Renal cortical epithelial cell (primary cell): ENCODE measurements at regions not wholly inside any gene's neighbourhood (a gene's known extent, or its start where the extent isn't known, plus 50 kb on each side); places are given as distances from the start of the nearest gene placed in this dataset.
"Not testable (repeated sequence)": the region's sequence is repeated elsewhere in the genome, so short reads cannot be mapped to it uniquely, and the experiment has no call there.

Source experiments
- DNase-seq: peaks from one replicate; pipeline ENCODE4 v3.0.0-alpha.2; 2011; ENCODE audit warnings: low read depth

DNA sequence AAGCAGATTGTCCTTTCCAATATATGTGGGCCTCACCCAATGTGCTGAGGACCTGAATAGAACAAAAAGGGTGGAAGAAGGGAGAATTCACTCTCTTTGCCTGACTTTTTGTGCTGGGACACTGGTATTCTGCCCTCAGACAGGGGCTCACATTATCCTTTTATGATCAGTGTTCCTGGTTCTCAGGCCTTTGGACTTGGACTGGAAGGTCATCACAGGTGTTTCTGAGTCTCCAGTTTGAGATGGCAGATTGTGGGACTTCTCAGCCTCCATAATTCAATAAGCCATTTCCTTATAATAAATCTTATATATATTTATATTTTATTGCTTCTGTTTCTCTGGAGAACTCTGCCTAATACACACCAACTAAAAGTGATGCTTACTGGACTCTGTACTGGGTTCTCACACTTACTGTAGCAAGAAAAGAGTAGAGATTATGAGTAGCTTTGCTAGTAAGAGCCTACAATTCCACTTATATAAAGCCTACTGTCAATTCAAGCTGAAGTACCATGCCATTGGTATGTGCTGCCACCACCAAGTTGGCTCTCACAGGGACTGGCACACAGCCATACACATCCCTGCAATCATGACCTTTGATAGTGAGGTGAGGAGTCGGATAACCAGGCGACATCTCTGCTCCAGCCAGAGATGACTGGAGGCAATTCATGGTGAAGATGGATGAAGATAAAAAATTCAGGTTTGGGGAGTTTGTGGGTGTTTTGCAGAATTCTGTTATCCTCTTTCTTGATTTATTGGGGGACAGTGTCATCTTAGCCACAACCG, 130.7 kb upstream of the NR3C1 start:
- no peak for DNase-seq

DNA sequence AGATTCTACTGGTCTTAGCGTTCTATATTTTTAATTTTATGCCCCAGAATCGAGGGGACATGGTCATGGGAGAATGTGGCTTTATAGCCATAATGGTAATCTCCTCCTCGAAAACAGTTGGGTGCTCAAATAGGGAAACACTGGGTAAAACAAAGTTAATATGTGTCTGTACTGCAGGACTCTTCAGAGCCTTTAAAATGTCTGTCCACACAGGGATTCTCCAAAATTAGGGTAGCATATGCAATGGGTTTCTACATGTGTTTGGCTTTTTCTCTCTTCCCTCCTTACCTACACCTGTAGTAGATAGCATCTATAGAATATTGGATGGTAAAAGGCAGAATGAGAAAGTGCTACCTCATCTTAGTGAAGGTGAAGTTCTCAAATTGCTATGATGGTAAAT, 130.0 kb upstream of the NR3C1 start:
- DNase-seq = no peak

DNA sequence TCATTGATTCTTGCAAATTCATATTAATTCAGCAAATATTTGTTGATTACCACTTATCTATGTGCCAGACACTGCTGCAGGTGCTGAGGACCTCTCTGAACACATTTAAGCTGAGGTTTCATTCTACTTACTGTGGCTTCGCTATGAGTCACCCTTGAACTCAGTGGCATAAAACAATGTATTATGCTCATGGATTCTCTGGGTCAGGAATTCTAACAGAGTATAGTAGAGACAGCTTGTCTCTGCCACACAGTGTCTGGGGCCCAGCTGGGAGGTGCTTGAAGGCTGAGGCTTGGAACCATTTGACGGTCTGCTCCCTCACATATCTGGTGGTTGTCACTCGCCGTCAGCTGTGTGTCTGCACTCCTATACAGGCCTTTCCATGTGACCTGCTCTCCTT, 124.3 kb upstream of the NR3C1 start:
- peak; percentile 78 for DNase-seq

DNA sequence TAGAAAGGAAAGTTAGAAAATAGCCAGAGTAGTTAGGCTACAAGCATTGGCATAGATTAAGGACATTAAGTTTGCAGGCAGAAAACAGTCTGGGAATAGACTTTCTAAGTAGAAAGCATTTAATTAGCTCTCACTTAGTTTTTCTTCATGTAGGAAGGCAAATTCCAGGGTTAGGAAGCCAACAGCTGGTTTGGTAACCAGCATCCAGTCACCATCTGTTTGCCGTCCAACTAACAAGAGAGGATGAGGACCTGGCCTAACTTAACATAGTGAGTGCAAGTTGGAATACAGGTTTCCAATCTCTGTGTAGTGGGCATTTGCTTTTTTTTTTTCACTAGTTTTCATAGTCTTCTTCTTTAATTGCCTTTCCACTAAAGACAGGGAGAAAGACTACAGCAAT, 121.7 kb upstream of the NR3C1 start:
- DNase-seq = no peak

DNA sequence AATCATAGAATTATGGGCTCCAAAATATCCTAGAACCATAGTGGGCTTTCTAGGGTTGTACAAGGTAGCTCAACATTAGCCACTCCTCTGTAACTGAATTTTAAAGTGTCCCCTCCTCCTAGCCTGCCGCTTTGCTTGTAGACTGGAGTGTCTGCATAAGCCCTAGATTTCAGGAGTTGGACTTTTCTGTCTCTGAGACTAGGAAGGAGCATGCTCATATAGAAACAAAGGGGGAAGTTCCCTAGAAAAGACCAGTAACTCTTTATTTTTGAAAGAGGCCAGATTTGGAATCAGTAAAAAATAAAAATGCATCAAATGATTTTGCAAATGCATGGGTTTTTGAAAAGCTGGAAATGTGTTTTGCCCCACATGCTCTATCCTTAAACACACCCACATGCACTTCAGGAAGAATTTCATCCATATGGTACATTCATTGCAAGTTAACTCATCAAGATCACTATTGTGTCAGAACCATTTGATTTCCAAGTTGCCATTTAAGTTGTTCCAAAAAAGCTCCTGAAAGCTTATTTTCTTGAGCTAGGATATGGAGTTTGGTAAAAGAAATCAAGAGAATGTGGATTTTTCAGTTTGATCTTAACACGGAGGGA, 121.0 kb upstream of the NR3C1 start:
- no peak for DNase-seq

DNA sequence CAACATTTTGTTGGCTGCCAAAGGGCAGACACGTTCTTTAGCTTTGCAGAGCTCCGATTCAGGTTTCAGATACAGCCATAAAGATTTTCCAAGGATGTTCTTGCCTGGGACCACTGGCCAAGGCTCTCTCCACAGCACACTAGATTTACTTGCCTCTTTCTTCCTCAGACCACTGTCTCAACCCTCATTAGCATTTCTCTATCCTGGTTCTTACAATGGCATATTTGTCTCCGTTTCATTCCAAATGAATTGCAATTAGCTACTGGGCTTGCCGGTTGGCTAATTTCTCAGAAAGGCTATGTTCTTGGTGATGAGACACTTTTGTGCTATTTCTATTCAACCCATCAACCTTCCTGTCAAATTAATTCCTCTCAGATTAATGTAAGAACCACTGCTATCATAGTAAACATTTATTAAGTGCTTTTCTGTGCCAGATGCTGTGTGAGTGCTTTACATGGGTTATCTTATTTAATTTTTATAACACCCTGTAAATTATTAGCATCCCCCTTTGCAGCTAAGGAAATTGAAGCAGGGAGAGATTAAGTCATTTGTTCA, 118.4 kb upstream of the NR3C1 start:
- peak; percentile 59 for DNase-seq

DNA sequence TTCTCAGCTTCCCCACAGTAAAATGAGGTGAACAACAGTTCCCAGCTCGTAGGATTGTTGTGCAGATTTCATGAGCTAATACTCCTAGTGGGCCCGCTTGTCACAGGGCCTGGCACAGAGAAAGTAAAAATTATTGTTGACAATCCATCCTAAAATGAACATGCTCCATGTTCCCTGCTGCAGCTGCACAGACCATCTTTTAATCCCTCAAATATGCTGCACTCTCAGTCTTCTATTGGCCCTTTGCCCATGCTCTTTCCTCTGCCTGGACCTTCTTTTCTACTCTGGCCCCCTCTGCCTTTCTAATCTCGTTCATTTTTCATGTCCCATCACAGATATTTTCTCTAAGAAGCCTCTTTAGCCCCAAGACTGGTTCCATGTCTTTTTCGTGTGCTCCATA, 117.7 kb upstream of the NR3C1 start:
- no peak for DNase-seq

DNA sequence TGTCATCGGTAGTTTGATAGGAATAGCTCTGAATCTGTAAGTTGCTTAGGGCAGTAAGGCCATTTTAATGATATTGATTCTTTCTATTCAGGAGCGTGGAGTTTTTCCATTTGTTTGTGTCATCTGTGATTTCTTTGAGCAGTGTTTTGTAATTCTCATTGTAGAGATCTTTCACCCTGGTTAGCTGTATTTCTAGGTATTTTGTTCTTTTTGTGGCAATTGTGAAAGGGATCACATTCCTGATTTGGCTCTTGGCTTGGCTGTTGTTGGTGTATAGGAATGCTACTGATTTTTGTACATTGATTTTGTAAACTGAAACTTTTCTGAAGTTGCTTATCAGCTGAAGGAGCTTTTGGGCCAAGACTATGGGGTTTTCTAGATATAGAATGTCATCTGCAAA, 115.7 kb upstream of the NR3C1 start:
- not testable (repeated sequence) for DNase-seq

DNA sequence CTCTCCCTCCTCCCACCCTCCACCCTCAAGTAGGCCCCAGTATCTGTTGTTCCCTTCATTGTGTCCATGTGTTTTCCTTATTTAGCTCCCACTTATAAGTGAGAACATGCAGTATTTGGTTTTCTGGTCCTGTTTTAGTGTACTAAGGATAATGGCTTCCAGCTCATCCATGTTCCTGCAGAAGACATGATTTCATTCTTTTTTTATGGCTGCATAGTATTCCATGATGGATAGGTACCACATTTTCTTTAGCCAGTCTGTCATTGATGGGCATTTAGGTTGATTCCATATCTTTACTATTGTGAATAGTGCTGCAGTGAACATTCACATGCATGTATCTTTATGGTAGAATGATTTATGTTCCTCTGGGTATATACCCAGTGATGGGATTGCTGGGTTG, 114.3 kb upstream of the NR3C1 start:
- DNase-seq = not testable (repeated sequence)

DNA sequence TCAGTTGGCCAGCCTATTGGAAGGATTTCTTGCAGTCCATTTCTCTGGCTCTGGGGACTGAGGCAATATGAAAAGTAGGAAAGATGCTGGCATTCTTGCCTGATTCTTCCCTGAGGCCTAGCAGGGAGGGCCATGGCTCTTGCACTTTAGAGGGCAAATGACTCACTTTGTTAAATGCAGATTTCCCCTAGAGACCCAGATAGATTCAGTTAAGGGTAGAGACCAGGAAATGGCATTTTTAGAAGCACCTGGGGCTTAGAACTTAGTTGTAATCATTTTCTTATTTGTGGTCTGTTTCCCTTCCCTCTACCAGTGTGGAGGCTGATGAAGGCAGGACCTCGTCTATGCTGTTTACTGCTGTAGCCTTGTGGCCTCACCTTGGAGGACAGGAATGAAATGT, 112.8 kb upstream of the NR3C1 start:
- DNase-seq = peak; percentile 54

DNA sequence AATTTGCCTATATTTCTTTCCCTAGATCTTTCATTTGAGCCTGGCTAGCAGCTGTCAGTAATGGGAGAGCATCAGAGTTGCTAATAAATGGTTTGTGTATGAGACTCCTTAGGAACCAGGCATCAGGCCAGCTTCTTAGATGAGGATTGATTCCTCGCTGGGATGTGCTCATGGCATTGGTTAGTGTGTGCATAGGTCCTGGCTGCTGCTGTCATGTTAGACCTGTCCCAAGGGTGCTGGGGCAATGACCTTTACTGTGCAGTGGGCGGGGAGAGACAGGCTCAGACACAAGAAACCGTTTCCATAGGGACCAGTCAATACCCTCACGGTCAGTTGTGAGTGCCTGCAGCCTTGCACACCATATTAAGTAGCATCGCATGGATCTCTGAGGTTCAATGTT, 112.3 kb upstream of the NR3C1 start:
- no peak for DNase-seq

DNA sequence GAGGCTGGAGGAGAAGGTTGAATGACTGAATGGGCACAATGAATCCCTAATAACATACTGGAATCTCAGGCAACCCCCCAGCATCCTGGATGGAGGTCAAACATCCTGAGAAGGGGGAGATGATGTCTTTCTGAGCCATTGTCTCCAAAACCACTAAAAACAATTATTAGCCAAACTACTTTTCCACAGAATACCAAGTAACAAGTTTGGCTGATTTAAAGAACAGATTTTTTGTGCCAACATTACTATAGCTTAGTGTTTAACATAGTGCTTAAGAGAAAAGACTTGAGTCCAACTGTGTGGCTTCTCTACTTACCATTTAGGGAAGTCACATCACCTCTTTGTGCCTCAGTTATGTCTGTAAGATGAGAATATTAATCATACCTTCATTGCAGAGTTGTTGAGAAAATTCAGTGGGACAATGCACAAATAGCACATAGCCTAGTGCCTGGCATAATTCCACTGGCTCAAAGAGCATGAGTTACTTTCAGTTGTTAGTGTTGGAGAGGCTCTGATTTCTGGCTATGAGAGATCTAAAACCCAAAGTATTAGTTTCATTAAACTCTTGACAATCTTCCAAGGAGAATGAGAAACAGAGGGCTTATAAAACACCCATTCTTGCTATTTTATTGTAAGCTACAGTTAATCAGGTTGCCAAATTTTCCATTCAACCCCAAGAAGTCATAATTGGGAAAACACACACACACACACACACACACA, 111.3 kb upstream of the NR3C1 start:
- DNase-seq = peak; percentile 81

DNA sequence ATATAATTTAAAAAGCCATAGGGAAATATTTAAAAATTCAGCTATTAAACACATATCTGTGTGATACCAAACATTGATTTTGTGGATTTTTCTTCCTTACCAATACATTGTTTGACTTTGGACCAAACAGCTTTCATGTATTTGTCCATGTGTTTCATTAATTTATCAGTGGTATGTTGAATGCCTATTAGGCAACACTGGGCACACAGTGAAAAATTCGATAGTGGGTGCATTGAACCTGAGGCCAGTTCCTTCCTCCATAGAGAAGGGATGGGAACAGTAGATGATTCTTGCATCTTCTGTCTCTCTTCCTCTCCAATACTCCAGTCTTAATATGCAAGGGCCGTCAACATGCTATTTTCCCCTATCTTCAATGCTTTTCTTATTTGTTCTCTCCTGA, 110.2 kb upstream of the NR3C1 start:
- DNase-seq = no peak

DNA sequence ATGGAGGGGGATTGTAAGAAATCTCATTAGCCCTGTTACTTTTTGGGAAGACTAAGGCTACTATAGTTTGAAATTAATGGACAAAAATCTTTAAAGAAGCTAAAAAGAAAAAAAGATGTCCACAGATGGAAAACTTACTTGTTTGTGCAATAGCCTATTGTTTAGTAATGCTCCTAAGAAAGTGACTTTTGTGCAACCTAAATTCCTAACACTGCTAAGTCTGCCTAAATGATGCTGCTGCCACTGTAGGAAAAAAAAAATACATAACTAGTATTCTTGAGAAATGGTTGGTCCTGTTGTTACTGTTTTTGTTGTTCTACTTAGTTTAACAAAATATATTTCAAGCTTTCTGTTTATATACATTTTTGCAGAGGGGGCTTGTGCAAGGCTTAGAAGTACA, 108.2 kb upstream of the NR3C1 start:
- no peak for DNase-seq

DNA sequence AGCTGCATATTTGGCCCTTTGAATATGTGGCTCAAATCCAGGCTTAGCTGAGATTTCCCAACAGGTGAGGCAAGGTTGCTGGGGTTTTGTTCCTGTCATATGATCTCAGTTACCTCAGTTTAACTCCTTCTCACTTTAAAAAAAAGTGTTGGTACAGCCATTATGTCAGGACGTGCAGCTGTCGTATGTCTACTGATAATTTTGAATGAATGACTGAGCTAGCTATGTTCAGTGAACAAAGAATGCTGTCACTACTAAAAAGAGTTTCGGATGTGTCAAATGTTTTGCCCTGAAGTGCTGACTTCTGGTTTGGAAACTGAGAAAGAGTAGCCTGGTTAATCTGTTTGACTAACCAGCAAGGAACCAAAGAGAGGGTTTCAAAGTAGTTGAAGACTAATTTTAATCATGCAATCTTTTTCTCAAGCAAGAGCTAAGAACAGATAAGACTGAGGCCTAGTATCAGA, 106.3 kb upstream of the NR3C1 start:
- DNase-seq = no peak

DNA sequence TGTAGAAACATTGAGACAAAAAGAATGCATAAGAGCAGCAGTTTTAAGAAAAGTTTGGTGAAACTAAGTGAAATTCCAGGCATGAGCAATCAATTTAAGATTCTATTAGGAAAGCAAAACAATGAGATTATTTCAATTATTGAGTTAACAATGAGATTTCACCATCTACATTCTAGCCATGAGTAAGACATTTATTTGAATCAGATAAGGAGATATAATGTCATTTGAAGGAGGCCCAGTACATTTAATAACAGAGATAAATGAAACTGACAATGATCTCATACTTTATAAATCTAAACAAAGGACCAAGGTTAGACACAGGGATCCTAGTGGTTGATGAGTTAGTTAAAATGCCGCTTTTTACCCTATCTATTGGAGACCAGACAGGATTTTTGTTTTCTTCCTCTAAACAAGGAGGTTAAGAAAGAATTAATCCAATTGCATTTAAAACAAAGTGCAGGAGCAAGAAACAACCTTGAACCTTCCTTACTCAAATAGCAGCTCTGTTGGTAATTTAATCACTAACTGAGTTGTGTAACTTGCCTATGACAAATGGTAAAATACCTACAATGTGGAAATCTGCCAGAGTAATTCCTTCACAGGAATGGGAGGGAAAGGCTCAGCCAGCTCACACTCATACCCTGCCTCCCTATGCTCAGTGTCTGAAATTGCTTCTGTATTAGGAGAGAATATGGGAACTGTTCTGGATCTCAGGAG, 103.5 kb upstream of the NR3C1 start:
- DNase-seq = peak; percentile 99

DNA sequence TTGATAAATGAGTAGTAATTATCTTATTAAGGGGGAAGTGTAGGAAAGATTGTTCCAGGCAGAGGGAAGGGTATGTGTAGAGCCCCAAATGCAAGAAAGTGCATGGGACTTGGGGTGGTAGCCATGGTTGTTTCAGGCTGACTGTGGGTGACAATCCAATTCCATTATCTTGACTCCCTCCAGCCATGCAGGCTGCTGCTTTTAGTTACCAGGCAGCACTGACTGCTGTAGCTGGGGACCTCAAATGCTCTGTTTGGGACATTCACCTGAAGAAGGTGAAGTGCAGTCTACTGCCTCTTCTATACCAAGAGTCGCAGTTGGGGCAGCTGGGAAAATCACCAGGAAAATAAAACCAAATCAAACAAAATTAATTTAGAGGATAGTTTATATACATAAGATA, 102.4 kb upstream of the NR3C1 start:
- DNase-seq = no peak

DNA sequence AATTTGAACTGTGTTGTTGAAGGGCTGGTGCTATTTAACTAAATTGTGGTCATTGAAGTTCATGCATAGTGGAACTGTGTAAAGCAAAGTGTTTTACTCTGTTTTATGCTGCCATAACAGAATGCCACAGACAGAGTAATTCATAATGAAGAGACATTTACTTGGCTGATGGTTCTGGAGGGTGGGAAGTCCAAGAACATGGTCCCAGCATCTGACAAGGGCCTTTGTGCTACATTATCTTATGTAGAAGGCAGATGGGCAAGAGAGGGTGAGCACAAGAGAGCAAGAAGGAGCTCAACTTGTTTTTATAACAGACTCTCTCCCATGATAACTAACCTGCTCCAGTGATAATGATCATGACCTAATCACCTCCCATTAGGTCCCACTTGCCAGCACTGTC, 101.9 kb upstream of the NR3C1 start:
- DNase-seq = no peak

DNA sequence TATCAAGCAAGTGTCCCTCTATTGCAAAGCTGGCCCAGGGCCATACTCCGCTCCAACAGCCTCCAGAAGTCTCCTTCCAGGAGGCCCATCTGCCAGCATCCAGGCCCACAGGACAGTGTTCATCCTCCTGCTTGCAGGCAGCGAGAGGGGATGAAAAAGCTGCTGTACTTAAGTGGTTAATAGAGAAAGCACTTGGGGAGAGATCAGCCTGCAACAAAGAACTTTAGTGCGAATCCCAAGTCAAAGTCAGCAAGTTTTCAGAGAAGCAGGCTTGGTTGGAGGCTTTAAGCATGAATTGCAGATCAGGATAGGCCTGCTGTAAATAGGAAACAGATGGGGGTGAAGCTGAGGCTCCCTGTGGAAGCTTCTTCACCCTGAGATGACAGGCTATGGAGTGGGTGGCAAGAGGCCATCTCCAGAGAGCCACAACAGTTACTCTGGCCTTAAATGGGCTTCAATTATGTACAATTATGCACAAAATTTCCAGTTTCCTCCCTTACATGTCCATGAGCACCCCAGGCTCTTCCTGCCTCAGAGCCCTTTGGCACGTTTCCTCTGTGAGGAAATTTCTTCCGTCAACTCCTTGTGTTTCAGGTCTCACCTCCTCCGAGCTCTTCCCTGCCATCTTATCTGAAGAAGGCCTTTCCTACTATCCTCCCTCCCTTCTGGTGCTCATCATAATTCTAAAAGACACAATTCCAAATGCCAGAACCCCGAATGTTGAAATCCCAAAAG, 98.0 kb upstream of the NR3C1 start:
- no peak for DNase-seq

DNA sequence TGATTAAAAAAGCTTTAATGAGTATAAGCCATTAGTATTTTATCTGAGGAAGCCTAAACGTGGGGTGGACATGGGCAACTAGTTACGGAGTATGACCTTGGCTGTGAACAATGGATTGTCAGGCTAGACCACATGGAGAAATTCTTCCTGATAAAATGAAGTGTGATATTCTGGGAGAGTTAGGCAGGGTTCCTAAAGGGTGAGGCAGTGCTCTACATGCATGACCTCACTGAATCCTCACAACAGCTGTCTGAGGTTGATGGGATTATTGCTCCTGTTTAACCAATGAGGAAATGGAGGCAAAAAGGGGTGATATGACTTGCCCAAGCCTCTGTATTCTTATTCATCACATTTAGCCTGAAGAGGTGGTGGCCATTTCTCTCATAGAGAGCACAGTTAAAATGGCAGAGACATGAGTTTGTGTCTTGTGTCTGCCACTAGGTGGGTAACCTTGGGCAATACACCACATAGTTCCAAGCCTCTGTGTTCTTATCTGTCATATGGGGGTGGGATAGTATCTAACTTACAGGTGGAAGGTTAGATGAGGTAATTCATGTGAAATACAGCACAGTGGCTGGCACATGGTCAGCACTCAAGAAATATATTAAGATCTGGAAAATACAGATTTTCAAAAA, 96.1 kb upstream of the NR3C1 start:
- no peak for DNase-seq

DNA sequence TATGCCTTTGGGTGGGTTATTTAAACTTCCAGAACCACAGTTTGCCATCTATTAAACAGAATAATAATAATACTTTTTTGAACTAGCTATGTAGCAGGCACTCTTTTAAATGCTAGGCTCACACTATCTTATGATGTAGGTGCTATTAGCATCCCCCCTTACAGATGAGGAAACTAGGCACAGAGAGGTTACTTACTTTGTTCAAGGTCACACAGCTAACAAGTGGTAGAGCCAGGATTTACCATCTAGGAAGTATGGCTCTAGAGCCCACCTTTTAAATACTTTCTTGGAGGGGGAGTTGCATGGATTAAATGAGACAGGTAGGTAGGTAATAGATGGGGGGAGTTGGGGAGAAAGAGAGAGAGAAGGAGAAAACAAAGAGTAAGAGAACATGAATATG, 95.3 kb upstream of the NR3C1 start:
- no peak for DNase-seq
